Natural killer cell (primary cell): ENCODE measurements at regions not wholly inside any gene's neighbourhood (a gene's known extent, or its start where the extent isn't known, plus 50 kb on each side); places are given as distances from the start of the nearest gene placed in this dataset.

Experiments
- ATAC-seq, 3 donors: fragments of 150-1000 bp in 2 of 3; fragments of 200-7000 bp in 1 of 3; cut with Tn5 transposase; 1 replicate in 1 of 3; 2 replicates in 2 of 3; pipeline ENCODE4 v1.10.0; 2021; ENCODE audit warnings: mild to moderate bottlenecking in 2 of 3, moderate library complexity in 2 of 3
- DNase-seq, 2 donors: peaks; one replicate each; pipeline versions ENCODE4 v3.0.0 to v3.0.0-alpha.2; 2013 to 2021; ENCODE audit warnings: mixed read lengths in 1 of 2
- H3K27ac ChIP-seq: one replicate; pipeline ENCODE4 v1.5.1; 2013; ENCODE audit warnings: mild to moderate bottlenecking, low read length
- H3K27me3 ChIP-seq: one replicate; pipeline ENCODE4 v1.6.1; 2013; ENCODE audit warnings: low read length; ENCODE audit not compliant: control insufficient read depth, insufficient read depth
- H3K36me3 ChIP-seq: one replicate; pipeline ENCODE4 v1.6.1; 2013; ENCODE audit warnings: low read length; ENCODE audit not compliant: control insufficient read depth, insufficient read depth
- H3K4me1 ChIP-seq: one replicate; pipeline ENCODE4 v1.6.1; 2013; ENCODE audit warnings: low read length; ENCODE audit not compliant: control insufficient read depth, insufficient read depth
- H3K4me3 ChIP-seq: one replicate; pipeline ENCODE4 v1.5.1; 2013; ENCODE audit warnings: low read length
- H3K9me3 ChIP-seq: one replicate; pipeline ENCODE4 v1.6.1; 2013; ENCODE audit warnings: low read length; ENCODE audit not compliant: control insufficient read depth, insufficient read depth
- H3K27ac Mint-ChIP-seq, 2 donors: one replicate each; pipeline ENCODE4 v1.8.0; 2022; ENCODE audit warnings: mild to moderate bottlenecking in 2 of 2, mixed read lengths in 2 of 2, moderate library complexity in 1 of 2
- H3K27me3 Mint-ChIP-seq, 2 donors: one replicate each; pipeline ENCODE4 v1.8.0; 2022; ENCODE audit warnings: low read depth in 2 of 2, mixed read lengths in 2 of 2
- H3K36me3 Mint-ChIP-seq: one replicate; pipeline ENCODE4 v1.8.0; 2022; ENCODE audit warnings: mixed read lengths
- H3K4me1 Mint-ChIP-seq, 2 donors: one replicate each; pipeline ENCODE4 v1.8.0; 2022; ENCODE audit warnings: mixed read lengths in 2 of 2
- H3K4me3 Mint-ChIP-seq: one replicate; pipeline ENCODE4 v1.8.0; 2022; ENCODE audit warnings: mild to moderate bottlenecking, moderate library complexity, mixed read lengths
- H3K9me3 Mint-ChIP-seq, 2 donors: one replicate each; pipeline ENCODE4 v1.8.0; 2022; ENCODE audit warnings: mixed read lengths in 2 of 2
- WGBS: methylation state at CpG from one replicate; pipeline ENCODE4 v1.1.7; 2013; ENCODE audit warnings: missing lambda C conversion rate; ENCODE audit not compliant: insufficient coverage; 5-methylcytosine and 5-hydroxymethylcytosine counted together
- intact Hi-C: fragments of 100-400 bp; cut with micrococcal nuclease; formaldehyde crosslinking; loops from one replicate; pipeline ENCODE4 v1.14.2; 2022
- TF ChIP-seq, protein P1 (sequence below): fragments of 200-600 bp; IDR thresholded peaks from one replicate; pipeline ENCODE4 v1.8.0; 2022; ENCODE audit warnings: antibody characterized with exemption

DNA sequence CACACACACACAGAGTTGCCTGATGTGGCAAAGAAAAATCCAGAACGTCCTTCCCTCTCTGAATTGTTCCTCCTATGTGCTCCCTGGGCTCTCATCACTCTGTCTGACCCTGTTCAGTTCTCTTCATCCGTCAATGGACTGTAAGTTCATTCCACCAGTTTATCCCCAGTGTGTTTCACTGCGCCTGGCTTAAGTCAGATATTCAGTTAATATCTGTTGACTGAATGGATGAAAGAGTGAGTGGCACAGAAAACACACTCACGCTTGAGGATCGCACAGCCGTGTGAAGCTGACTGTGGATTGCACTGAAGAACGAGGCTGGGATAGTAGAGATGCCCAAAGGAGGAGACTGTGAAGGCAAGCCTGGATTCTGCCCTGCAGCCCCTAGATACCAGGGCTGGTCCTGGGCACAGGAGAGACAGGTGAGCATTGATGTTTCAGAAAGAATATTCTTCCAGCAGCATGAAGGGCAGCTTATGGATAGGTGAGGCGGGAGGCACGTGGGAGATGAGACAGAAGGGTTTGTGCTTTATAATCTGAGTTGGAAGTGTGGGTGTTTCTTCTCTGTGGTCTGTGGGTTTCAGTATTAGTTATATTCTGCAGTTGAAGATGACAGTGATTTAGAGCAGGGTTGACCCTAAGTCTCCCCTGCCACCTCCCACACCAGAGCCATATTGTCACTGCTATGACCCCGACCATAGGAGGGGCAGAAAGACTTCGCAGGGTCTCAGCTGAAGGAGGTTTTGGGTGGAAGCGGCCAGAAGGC lies 129.9 kb downstream of the SOCS6 start:
- no peak overlapping the region for H3K4me3 Mint-ChIP-seq
- no peaks in the 10 kb centered on the region for H3K27me3 ChIP-seq
- H3K27me3 Mint-ChIP-seq, result no peaks in the 10 kb centered on the region
- 79% methylated on average over 10 of the region's 12 CpGs for WGBS
- TF ChIP-seq, protein P1, sequence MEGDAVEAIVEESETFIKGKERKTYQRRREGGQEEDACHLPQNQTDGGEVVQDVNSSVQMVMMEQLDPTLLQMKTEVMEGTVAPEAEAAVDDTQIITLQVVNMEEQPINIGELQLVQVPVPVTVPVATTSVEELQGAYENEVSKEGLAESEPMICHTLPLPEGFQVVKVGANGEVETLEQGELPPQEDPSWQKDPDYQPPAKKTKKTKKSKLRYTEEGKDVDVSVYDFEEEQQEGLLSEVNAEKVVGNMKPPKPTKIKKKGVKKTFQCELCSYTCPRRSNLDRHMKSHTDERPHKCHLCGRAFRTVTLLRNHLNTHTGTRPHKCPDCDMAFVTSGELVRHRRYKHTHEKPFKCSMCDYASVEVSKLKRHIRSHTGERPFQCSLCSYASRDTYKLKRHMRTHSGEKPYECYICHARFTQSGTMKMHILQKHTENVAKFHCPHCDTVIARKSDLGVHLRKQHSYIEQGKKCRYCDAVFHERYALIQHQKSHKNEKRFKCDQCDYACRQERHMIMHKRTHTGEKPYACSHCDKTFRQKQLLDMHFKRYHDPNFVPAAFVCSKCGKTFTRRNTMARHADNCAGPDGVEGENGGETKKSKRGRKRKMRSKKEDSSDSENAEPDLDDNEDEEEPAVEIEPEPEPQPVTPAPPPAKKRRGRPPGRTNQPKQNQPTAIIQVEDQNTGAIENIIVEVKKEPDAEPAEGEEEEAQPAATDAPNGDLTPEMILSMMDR, result no peak
- H3K4me3 ChIP-seq, result no peak overlapping the region
- H3K27ac Mint-ChIP-seq, result no peak overlapping the region
- H3K36me3 ChIP-seq, result no peaks in the 10 kb centered on the region
- DNase-seq (no peak), ATAC-seq (no peak)
- no peaks in the 10 kb centered on the region for H3K9me3 Mint-ChIP-seq
- no peaks in the 10 kb centered on the region for H3K36me3 Mint-ChIP-seq
- H3K4me1 ChIP-seq, result no peaks in the 10 kb centered on the region
- H3K27ac ChIP-seq, result no peak overlapping the region
- peaks cover 0 to 5% of the 10 kb centered on the region in 2 donors for H3K4me1 Mint-ChIP-seq
- H3K9me3 ChIP-seq, result no peaks in the 10 kb centered on the region
- intact Hi-C loops, result no loop called here

DNA sequence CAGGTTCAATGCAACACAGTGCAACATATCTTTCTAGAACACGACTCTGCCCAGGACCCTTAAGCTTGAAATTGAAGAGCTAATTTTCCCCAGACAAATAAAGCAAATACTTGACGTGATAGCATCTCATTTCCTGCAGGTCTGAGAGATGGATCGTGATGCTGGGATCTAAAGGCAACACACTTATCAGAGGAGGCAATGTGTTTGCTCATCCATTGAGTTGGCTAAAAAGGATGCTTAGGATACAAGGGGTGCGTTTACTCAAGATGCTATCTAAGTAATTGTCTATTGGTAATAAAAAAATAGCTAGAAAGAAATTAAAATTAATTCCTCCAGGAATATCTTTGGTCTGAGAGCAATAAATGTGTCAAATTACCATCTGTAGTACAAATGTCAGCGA lies 129.0 kb downstream of the SOCS6 start:
- 78% methylated on average over 4 of the region's 5 CpGs for WGBS
- Histone ChIP-seq H3K36me3 (no peaks in the 10 kb centered on the region), H3K27me3 (no peaks in the 10 kb centered on the region), H3K27ac (no peak overlapping the region), H3K4me3 (no peak overlapping the region), H3K9me3 (no peaks in the 10 kb centered on the region), H3K4me1 (no peaks in the 10 kb centered on the region)
- H3K36me3 Mint-ChIP-seq, result no peaks in the 10 kb centered on the region
- DNase-seq, result no peak
- no peak for ATAC-seq
- no peak overlapping the region for H3K27ac Mint-ChIP-seq
- H3K9me3 Mint-ChIP-seq, result no peaks in the 10 kb centered on the region
- intact Hi-C loops, result no loop called here
- no peaks in the 10 kb centered on the region for H3K27me3 Mint-ChIP-seq
- TF ChIP-seq, protein P1, result no peak
- H3K4me3 Mint-ChIP-seq, result no peak overlapping the region
- peaks cover 0 to under 1% of the 10 kb centered on the region in 2 donors for H3K4me1 Mint-ChIP-seq

DNA sequence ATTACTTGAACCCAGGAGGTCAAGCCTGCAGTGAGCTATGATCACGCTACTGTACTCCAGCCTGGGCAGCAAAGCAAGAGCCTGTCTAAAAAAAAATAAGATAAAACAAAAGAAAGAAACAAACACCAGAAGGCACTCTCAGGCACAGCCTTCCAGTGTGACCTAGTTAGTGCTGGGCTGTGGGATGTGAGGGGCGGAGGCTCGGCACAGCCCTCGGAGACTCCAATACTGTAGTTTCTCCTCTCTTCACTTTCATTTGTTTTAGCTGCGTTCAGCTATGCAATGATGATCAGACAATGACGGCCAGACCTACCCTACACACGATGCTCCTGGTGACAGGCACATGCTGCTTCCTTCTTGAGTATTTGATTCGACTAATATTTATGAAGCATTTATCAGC lies 127.7 kb downstream of the SOCS6 start:
- Mint-ChIP-seq H3K27ac (no peak overlapping the region), H3K9me3 (no peaks in the 10 kb centered on the region), H3K36me3 (no peaks in the 10 kb centered on the region), H3K4me1 (no peaks in the 10 kb centered on the region), H3K4me3 (no peak overlapping the region), H3K27me3 (no peaks in the 10 kb centered on the region)
- Histone ChIP-seq H3K27me3 (no peaks in the 10 kb centered on the region), H3K27ac (no peak overlapping the region), H3K4me1 (no peaks in the 10 kb centered on the region), H3K9me3 (no peaks in the 10 kb centered on the region), H3K36me3 (no peaks in the 10 kb centered on the region), H3K4me3 (no peak overlapping the region)
- no peak for DNase-seq
- 92% methylated on average over 8 of the region's 8 CpGs for WGBS
- ATAC-seq, result no peak
- TF ChIP-seq, protein P1, result no peak
- intact Hi-C loops, result no loop called here
